ENCODE measurements at regions not wholly inside any gene's neighbourhood (a gene's known extent, or its start where the extent isn't known, plus 50 kb on each side); places are given as distances from the start of the nearest gene placed in this dataset.

DNA sequence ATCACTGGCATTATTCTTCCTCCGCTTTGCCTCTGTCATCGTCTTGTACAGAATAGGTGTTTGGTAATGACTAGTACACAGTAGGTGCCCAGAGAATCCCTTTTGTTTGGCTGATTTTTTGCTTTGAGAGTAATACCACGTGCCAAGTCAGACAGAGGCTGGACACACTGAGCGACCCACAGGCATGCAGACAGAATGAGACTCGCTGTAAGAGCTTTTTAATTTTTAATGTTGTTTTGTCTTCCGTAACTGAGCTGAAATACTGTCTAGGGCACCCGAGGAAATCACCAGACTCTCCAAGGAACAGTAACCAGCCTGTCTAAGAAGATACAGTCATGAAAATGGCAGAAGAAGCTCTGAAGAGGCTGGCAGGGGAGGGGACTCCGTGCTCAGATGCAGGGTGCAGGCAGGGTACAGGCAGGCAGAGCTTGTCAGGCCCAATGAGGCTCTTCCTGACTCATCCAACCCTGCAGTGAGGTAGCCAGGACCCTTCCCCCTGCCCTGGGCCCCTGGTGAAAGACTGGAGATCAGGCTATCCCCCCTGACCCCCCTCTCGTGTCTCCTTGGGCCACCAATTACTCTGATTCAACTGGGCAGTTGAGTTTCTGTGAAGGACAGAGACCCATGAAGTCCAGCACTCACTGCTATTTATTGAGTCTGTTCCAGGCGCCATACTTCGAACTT lies 60.1 kb upstream of the ECE1 start:
- TF ChIP-seq, protein P1, sequence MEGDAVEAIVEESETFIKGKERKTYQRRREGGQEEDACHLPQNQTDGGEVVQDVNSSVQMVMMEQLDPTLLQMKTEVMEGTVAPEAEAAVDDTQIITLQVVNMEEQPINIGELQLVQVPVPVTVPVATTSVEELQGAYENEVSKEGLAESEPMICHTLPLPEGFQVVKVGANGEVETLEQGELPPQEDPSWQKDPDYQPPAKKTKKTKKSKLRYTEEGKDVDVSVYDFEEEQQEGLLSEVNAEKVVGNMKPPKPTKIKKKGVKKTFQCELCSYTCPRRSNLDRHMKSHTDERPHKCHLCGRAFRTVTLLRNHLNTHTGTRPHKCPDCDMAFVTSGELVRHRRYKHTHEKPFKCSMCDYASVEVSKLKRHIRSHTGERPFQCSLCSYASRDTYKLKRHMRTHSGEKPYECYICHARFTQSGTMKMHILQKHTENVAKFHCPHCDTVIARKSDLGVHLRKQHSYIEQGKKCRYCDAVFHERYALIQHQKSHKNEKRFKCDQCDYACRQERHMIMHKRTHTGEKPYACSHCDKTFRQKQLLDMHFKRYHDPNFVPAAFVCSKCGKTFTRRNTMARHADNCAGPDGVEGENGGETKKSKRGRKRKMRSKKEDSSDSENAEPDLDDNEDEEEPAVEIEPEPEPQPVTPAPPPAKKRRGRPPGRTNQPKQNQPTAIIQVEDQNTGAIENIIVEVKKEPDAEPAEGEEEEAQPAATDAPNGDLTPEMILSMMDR (IDR thresholded peaks at IDR 0.05) = no peak
- TF ChIP-seq POLR2AphosphoS5 (IDR thresholded peaks at IDR 0.05) = no peak
- TF ChIP-seq POLR2A (IDR thresholded peaks at IDR 0.05) = no peak
